ENCODE measurements at regions not wholly inside any gene's neighbourhood (a gene's known extent, or its start where the extent isn't known, plus 50 kb on each side); places are given as distances from the start of the nearest gene placed in this dataset.

GRCh38 chr7:21076574-21076973 lies 289.9 kb upstream of the SP8 start:
- H3K4me2 ChIP-seq (ENCODE audit: low read length) = peak overlapping the region; percentile 63; the same call in 1 of the 2 replicates
- BruUV-seq (replicated peaks) = no TSS peak
- ChIA-PET POLR2A (ENCODE audit: unreplicated experiment) (interaction anchor here (0.5 kb wide), 1 partner anchor 291 kb away, joined by 24 read pairs; no protein-coding TSS in a partner anchor), CTCF (no interaction called here)
- H4K20me1 ChIP-seq (ENCODE audit: low read length) = no peaks in the 10 kb centered on the region
- no peaks in the 10 kb centered on the region for H3K9me2 ChIP-seq (replicated peaks; ENCODE audit: low read length)
- H2AFZ ChIP-seq (ENCODE audit: low read length) = no peak overlapping the region
- H3K4me1 ChIP-seq (ENCODE audit: insufficient read depth, low read length) = peaks cover 38% of the 10 kb centered on the region
- H3K36me3 ChIP-seq (ENCODE audit: low read depth, low read length) = no peaks in the 10 kb centered on the region
- DNase-seq = peak; percentile 77
- no peaks in the 10 kb centered on the region for H3F3A ChIP-seq (ENCODE audit: low read length, unreplicated experiment)
- no peak for TF ChIP-seq CTCF (conservative IDR thresholded peaks at IDR 0.05; ENCODE audit: low read depth, low read length)
- TF ChIP-seq EZH2phosphoT487 (IDR thresholded peaks at IDR 0.05; ENCODE audit: borderline replicate concordance, low read length) = no peak
- TF ChIP-seq EZH2 (IDR thresholded peaks at IDR 0.05; ENCODE audit: low read length, unreplicated experiment) = no peak
- H3K4me3 ChIP-seq (ENCODE audit: low read length) = no peak overlapping the region
- no peak overlapping the region for H3K9ac ChIP-seq (ENCODE audit: low read length)
- no peak for ATAC-seq
- intact Hi-C loops (cut with micrococcal nuclease) = loop anchor here (1.0 kb wide), 1 partner anchor 28 kb away; no protein-coding TSS in a partner anchor
- no peaks in the 10 kb centered on the region for H3K9me3 ChIP-seq (ENCODE audit: low read length)
- no peaks in the 10 kb centered on the region for H3K27me3 ChIP-seq (ENCODE audit: low read length)
- no peaks in the 10 kb centered on the region for H3K79me2 ChIP-seq (ENCODE audit: low read length)
- H3K27ac ChIP-seq (ENCODE audit: low read length) = no peak overlapping the region

- no peaks in the 10 kb centered on the region for H3K9me3 ChIP-seq (ENCODE audit: low read length)
- no peak overlapping the region for H3K27ac ChIP-seq (ENCODE audit: low read length)
- H3K4me2 ChIP-seq (ENCODE audit: low read length) = no peak overlapping the region
- no peaks in the 10 kb centered on the region for H3K27me3 ChIP-seq (ENCODE audit: low read length)
- no peaks in the 10 kb centered on the region for H3K9me2 ChIP-seq (replicated peaks; ENCODE audit: low read length)
- H3K4me1 ChIP-seq (ENCODE audit: insufficient read depth, low read length) = peaks cover 31% of the 10 kb centered on the region
- H3K36me3 ChIP-seq (ENCODE audit: low read depth, low read length) = no peaks in the 10 kb centered on the region
- H3K9ac ChIP-seq (ENCODE audit: low read length) = no peak overlapping the region
- no peaks in the 10 kb centered on the region for H4K20me1 ChIP-seq (ENCODE audit: low read length)
- no TSS peak for BruUV-seq (replicated peaks)
- no peaks in the 10 kb centered on the region for H3K79me2 ChIP-seq (ENCODE audit: low read length)
- no peaks in the 10 kb centered on the region for H3F3A ChIP-seq (ENCODE audit: low read length, unreplicated experiment)
- TF ChIP-seq EZH2phosphoT487 (IDR thresholded peaks at IDR 0.05; ENCODE audit: borderline replicate concordance, low read length) (no peak), CTCF (conservative IDR thresholded peaks at IDR 0.05; ENCODE audit: low read depth, low read length) (no peak), EZH2 (IDR thresholded peaks at IDR 0.05; ENCODE audit: low read length, unreplicated experiment) (no peak)
- no peak for ATAC-seq
- POLR2A ChIA-PET (ENCODE audit: unreplicated experiment) = no interaction called here
- CTCF ChIA-PET = no interaction called here
- peak; percentile 46 for DNase-seq
- no peak overlapping the region for H2AFZ ChIP-seq (ENCODE audit: low read length)
- H3K4me3 ChIP-seq (ENCODE audit: low read length) = no peak overlapping the region
- intact Hi-C loops (cut with micrococcal nuclease) = no loop called here
Measured at GRCh38 chr7:21077602-21078001, 290.9 kb upstream of the SP8 start.

- no peak overlapping the region for H3K27ac ChIP-seq (ENCODE audit: low read length)
- H3K79me2 ChIP-seq (ENCODE audit: low read length) = no peaks in the 10 kb centered on the region
- no peaks in the 10 kb centered on the region for H3K9me2 ChIP-seq (replicated peaks; ENCODE audit: low read length)
- ChIA-PET CTCF (no interaction called here), POLR2A (ENCODE audit: unreplicated experiment) (no interaction called here)
- TF ChIP-seq CTCF (conservative IDR thresholded peaks at IDR 0.05; ENCODE audit: low read depth, low read length) (no peak), EZH2phosphoT487 (IDR thresholded peaks at IDR 0.05; ENCODE audit: borderline replicate concordance, low read length) (no peak), EZH2 (IDR thresholded peaks at IDR 0.05; ENCODE audit: low read length, unreplicated experiment) (no peak)
- no peaks in the 10 kb centered on the region for H3K9me3 ChIP-seq (ENCODE audit: low read length)
- BruUV-seq (replicated peaks) = no TSS peak
- DNase-seq (no peak), ATAC-seq (no peak)
- no peaks in the 10 kb centered on the region for H3K36me3 ChIP-seq (ENCODE audit: low read depth, low read length)
- no peak overlapping the region for H3K4me2 ChIP-seq (ENCODE audit: low read length)
- peaks cover 13% of the 10 kb centered on the region for H3K4me1 ChIP-seq (ENCODE audit: insufficient read depth, low read length)
- no peak overlapping the region for H3K4me3 ChIP-seq (ENCODE audit: low read length)
- no peak overlapping the region for H2AFZ ChIP-seq (ENCODE audit: low read length)
- no peak overlapping the region for H3K9ac ChIP-seq (ENCODE audit: low read length)
- H3K27me3 ChIP-seq (ENCODE audit: low read length) = 0 out of 2 replicates have a peak, but pooled peaks cover 3% of the 10 kb centered on the region
- H4K20me1 ChIP-seq (ENCODE audit: low read length) = no peaks in the 10 kb centered on the region
- intact Hi-C loops (cut with micrococcal nuclease) = no loop called here
- no peaks in the 10 kb centered on the region for H3F3A ChIP-seq (ENCODE audit: low read length, unreplicated experiment)
Measured at GRCh38 chr7:21084286-21084685, 297.6 kb upstream of the SP8 start.
